Fibroblast of skin of back (primary cell): ENCODE measurements at regions not wholly inside any gene's neighbourhood (a gene's known extent, or its start where the extent isn't known, plus 50 kb on each side); places are given as distances from the start of the nearest gene placed in this dataset.

Experiments used
- DNase-seq: peaks from one replicate; pipeline ENCODE4 v3.0.0-alpha.2; 2013

- DNase-seq: no peak
Measured at GRCh38 chr3:13168391-13168790, 95.2 kb upstream of the IQSEC1 start.

- DNase-seq: no peak
Measured at GRCh38 chr3:13167829-13168228, 94.6 kb upstream of the IQSEC1 start.

GRCh38 chr3:13167064-13167743 is 94.0 kb upstream of the IQSEC1 start:
- DNase-seq: no peak

DNA sequence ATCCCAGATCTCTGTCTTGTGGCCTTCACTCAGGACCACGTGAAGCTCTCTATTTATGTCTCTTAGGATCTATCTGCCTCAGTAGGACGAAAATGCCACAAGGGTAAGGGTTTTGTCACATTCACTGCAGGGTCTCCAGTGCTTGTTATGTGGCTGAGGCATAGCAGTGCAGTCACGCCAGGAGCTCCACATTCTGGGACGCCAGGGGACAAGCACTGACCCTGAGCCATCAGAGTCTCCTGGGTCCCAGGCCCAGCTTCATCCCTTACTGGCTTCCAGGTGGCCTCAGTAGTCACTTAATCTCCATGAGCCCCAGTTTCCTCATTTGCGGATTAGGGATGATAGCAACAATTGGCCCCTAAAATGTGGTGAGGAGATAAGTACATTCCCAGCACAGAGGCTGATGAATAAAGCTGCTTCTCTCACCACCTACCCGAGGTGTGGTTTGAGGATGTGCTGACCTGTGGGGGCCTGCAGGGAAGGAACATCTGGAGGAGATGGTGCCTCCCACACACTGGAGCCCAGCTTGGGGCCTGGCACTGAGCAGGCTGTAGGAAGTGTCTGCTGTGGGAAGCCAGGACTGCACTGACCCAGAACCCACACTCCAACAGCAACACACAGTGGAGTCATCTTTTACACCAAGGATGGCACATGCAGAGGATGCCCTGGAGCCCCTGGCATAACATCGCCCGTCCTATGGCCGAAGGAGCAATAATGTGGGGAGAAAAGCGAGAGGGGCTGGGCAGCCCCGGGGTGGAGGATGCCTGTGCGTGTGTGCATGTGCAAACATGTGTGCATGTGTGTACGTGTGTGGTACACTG is 93.2 kb upstream of the IQSEC1 start:
- no peak for DNase-seq

GRCh38 chr3:13165576-13165975 is 92.3 kb upstream of the IQSEC1 start:
- no peak for DNase-seq

GRCh38 chr3:13164893-13165492 is 91.8 kb upstream of the IQSEC1 start:
- no peak for DNase-seq

- no peak for DNase-seq
Measured at GRCh38 chr3:13163848-13164382, 90.7 kb upstream of the IQSEC1 start.

DNA sequence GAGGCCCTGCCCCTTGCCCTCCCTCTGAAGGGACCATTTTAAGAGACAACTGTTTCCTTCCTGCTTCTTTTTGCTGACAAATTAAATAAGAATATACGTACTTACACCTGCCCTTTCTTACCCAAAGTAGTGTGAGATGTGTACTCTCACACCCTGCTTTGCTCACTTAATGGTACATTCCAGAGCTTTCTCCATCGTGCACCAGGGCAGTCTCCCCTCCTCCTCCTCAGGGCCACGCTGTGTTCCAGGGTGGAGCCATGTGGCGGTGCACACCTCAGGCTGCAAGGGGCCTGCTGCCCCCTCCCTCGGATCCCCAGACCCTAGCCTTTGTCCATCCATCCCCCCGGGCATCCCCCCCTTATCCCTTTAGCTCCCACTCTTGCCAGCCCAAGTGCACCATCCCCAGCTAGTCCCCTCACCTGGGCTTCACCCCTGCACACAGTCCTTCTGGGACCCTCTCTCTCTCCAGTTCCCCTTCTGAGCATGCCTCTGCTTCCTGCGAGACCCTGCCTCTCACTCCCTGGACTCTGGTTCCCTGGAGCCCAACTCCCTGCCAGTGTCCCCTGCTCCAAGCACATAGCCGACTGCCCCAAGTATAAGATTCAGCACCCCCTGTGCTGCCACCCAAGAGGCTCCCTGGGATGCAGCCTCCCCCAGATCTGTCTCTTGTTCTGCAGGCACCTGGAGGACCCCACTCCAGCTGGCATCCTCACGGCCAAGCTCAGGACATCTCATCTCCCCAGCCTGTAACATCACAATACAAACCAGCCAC is 89.5 kb upstream of the IQSEC1 start:
- DNase-seq: no peak

DNA sequence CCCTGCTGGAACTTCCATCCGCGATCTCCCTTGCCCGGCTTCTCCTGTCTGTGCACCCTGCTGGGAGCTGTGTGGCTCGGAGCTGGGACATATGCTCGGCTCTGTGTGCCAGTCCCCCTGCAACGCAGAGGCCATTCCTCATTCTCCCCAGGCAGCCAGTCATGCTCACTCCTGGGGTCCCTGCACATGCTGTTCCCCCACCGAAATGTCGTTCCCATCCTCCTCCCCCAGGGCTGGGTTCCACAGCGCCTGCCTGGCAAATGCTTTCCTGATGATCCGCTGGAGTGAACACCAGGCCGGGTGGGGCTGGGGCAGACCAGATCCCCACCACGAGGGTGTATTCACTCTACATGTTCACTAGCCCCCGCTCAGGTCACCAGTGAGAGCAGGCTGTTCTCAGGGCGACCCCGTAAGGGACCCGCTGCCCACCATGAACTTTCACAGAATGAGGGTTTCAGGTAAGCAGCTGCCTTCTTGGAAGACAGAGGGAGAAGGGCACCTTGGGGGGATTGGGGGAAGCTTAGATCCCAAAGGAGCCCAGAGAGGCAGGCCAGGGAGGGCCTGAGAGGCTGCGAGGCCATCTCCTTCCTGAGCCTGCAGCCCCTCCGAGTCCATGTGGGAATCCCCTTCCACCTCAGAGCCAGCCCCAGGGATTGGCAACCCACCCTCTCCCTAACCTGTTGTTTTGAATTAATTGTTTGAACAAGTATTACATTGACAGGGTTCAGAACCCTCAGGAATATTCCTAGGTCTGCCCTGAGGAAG is 88.7 kb upstream of the IQSEC1 start:
- DNase-seq: no peak

- DNase-seq: peak; percentile 10
Measured at GRCh38 chr3:13161021-13161759, 88.0 kb upstream of the IQSEC1 start.

GRCh38 chr3:13160619-13161018 is 87.4 kb upstream of the IQSEC1 start:
- DNase-seq: no peak

DNA sequence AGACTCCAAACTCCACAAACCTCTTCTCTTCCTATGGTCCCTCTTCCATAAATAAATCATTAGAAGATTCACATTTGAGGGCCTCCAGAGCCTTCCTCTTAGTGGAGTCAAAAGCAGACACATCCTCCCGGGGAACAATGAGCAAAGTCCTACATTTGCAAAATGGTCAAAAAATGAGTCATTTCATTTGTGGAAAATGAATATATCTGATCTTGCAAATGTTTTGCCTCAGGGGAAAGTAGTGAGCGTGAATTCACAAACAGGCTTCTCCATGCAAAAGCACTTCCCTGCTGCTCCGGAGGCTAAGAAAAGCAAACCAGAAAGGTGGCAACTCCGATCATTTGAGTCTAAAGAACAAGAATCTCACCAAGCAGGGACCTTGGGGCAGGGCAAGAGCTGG is 86.7 kb upstream of the IQSEC1 start:
- peak; percentile 2 for DNase-seq

GRCh38 chr3:13158871-13159270 is 85.6 kb upstream of the IQSEC1 start:
- no peak for DNase-seq

DNA sequence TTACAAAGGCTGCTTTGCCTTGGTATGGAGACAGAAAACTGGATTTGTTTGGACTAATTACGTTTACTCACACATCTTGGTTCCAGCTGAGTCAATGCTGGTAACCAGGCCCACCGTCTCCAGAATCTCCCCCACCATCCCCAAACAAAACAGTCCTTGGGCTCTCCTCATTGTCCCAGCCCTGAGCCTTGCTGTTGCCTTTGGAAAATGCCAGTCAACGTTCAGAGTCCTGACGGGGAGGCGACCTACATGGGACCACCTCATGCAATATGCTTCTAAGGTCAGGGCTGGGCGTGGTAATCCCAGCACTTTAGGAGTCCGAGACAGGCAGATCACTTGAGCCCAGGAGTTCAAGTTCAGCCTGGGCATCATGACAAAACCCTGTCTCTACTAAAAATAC is 85.2 kb upstream of the IQSEC1 start:
- DNase-seq: no peak

GRCh38 chr3:13157986-13158385 is 84.8 kb upstream of the IQSEC1 start:
- DNase-seq: no peak

DNA sequence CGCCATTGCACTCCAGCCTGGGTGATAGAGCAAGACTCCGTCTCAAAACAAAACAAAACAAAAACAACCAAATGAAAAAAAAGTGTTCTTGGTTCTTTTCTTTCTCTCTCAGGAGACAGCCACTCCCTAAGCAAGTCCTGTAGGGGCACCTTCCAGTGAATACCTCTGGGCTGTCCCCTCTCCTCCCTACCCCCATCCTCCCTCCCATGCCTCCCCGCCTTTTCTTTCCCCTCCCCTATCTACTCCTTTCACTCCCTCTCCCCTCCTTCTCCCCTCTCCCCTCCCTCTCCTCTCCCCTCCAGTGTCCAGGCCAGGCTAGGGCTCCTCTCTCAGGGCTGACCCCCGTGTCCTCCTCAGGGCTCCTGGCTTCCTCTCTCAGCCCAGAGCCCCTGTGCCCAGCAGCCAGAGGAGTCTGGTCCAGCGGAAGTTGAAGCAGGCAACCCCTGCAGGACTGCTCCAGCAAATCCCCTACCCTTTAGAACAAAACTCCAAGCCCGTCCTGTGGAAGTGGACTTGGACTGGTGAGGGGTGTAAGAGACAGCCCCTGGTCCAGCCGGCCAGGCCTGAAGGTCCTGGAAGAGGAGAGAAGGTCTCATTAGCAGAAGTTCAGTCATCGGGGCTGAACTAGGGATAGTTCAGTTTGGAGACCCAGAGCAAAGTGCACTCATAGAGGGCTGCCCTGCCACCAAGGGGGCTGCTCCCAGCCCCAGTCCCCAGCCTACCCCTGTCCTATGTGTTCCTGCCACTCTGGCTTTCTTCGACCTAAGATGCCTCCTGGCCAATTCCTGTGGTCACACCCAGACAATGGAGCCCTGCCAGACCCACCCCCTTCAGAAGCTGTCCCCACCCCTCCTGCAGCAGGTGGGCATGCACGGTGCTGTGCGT is 79.8 kb upstream of the IQSEC1 start:
- DNase-seq: no peak

DNA sequence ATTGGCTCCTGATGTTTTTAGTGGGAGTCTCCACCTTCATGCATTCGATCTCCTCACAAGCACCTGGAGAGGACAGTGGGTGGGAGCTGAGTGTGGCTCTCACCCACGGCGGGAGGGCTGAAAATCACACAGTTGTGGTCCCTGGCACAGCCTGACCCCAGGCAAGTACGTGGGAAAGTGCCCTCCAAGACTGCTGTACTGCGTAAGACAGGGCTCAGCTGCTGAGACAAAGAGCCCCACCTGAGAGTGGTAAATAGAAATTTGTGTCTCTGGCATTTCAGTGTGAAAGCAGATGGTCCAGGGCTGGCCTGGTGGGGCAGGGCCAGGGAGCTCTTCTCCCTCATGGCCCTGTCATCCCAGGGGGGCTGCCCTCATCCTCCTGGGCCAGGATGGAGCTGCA is 77.4 kb upstream of the IQSEC1 start:
- no peak for DNase-seq

DNA sequence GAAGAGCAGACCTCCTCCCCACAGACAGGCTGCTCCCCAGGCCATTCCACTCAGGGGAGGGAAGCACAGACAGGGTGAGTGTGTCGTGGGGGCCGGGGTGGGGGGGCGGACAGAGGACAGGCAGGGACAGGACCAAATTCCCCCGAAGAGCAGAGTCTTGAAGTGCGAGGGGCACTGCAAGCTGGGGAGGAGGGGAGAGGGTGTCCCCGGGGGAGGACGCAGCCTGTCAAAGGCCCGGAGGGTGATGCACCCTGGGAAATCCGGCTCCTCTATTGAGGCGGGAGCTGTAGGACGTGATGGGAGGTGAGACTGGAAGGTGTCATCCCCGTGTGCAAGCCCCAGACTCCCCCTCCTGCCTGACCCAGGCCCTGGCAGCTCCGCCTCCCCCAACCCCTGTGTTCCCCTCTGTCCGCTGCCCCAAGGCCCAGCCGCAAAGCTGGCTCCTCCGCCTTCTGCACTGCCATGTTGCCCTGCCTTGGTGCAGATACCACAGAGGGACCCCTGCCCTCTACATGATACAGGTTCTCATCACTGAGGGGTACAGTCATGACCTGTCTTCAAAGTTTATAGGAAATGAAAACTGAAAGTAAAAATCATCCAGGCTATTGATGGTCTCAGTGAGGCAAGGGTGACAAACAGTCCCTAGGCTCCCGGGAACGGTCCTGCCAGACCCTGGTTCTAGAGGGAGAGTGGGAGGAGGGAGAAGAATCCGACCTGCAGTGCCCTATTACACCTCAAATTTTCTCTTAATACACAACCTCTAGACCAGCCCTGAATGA is 76.3 kb upstream of the IQSEC1 start:
- no peak for DNase-seq
